NCI-H2227 (cell line): ENCODE measurements at regions not wholly inside any gene's neighbourhood (a gene's known extent, or its start where the extent isn't known, plus 50 kb on each side); places are given as distances from the start of the nearest gene placed in this dataset.

Experiments
- DNase-seq: peaks from one replicate; lab custom pipeline; 2025; ENCODE audit not compliant: unreplicated experiment; lab: John Stamatoyannopoulos, UW

GRCh38 chr6:14934844-14935243 lies 311.0 kb upstream of the JARID2 start:
- DNase-seq, result no peak

GRCh38 chr6:14936861-14937260 lies 309.0 kb upstream of the JARID2 start:
- no peak for DNase-seq

- no peak for DNase-seq
Measured at GRCh38 chr6:14943116-14943515, 302.8 kb upstream of the JARID2 start.

GRCh38 chr6:14944593-14944992 lies 301.3 kb upstream of the JARID2 start:
- DNase-seq, result no peak

- DNase-seq, result no peak
Measured at GRCh38 chr6:14945461-14946185, 300.2 kb upstream of the JARID2 start.

GRCh38 chr6:14946753-14947152 lies 299.1 kb upstream of the JARID2 start:
- DNase-seq, result no peak

- no peak for DNase-seq
Measured at GRCh38 chr6:14948586-14949245, 297.2 kb upstream of the JARID2 start.

- no peak for DNase-seq
Measured at GRCh38 chr6:14950103-14950969, 295.5 kb upstream of the JARID2 start.

- no peak for DNase-seq
Measured at GRCh38 chr6:14950970-14951276, 294.9 kb upstream of the JARID2 start.

GRCh38 chr6:14951704-14952103 lies 294.2 kb upstream of the JARID2 start:
- no peak for DNase-seq

- no peak for DNase-seq
Measured at GRCh38 chr6:14953836-14954235, 292.0 kb upstream of the JARID2 start.

GRCh38 chr6:14957355-14958059 lies 288.4 kb upstream of the JARID2 start:
- DNase-seq, result no peak

- no peak for DNase-seq
Measured at GRCh38 chr6:14959324-14959885, 286.5 kb upstream of the JARID2 start.

GRCh38 chr6:14964556-14965270 lies 281.2 kb upstream of the JARID2 start:
- DNase-seq, result no peak

- no peak for DNase-seq
Measured at GRCh38 chr6:14965424-14966075, 280.3 kb upstream of the JARID2 start.

- no peak for DNase-seq
Measured at GRCh38 chr6:14966096-14966905, 279.6 kb upstream of the JARID2 start.

- no peak for DNase-seq
Measured at GRCh38 chr6:14966906-14967711, 278.8 kb upstream of the JARID2 start.

- DNase-seq, result no peak
Measured at GRCh38 chr6:14968056-14968637, 277.7 kb upstream of the JARID2 start.
